IMR-90 (cell line): ENCODE measurements at regions not wholly inside any gene's neighbourhood (a gene's known extent, or its start where the extent isn't known, plus 50 kb on each side); places are given as distances from the start of the nearest gene placed in this dataset.

Experiments used
- ATAC-seq: fragments of 200-7000 bp; cut with Tn5 transposase; 2 replicates; pipeline ENCODE4 v1.9.1; 2020; ENCODE audit warnings: low read depth, mild to moderate bottlenecking, moderate library complexity
- BruUV-seq: library from RNA; stranded (reverse); fragments of 400-500 nt; replicated peaks from 2 replicates; lab custom pipeline; 2021; lab: Mats Ljungman, UMichigan
- CTCF ChIA-PET: fragments of 300-600 bp; formaldehyde crosslinking; extraction: SDS; loops from one replicate; lab custom pipeline; 2021; ENCODE audit warnings: antibody characterized with exemption; lab: Yijun Ruan, JAX
- POLR2A ChIA-PET: fragments of 300-600 bp; sonication (Branson Sonifier 250); formaldehyde crosslinking; loops from one replicate; lab custom pipeline; 2022; ENCODE audit warnings: antibody characterized with exemption; ENCODE audit not compliant: unreplicated experiment; lab: Charles Lee
- DNase-seq: peaks from one replicate; pipeline ENCODE4 v3.0.0; 2013
- H2AFZ ChIP-seq: replicated peaks from 2 replicates; pipeline ENCODE3; 2013; ENCODE audit warnings: low read length, mild to moderate bottlenecking; ENCODE audit not compliant: poor library complexity
- H2AK5ac ChIP-seq: 2 replicates; pipeline ENCODE4 v1.6.1; 2013; ENCODE audit warnings: low read depth, low read length, inconsistent platforms
- H2AK9ac ChIP-seq: replicated peaks from 2 replicates; pipeline ENCODE3; 2013; ENCODE audit warnings: mild to moderate bottlenecking, low read depth, low read length, moderate library complexity; ENCODE audit not compliant: poor library complexity
- H2BK120ac ChIP-seq: 2 replicates; pipeline ENCODE4 v1.6.1; 2013; ENCODE audit warnings: low read depth, low read length, inconsistent platforms
- H2BK15ac ChIP-seq: 3 replicates; pipeline ENCODE4 v1.6.1; 2013; ENCODE audit warnings: low read depth, low read length, inconsistent platforms
- H2BK20ac ChIP-seq: 2 replicates; pipeline ENCODE4 v1.6.1; 2013; ENCODE audit warnings: low read depth, mild to moderate bottlenecking, inconsistent platforms, low read length, moderate library complexity
- H2BK5ac ChIP-seq: 2 replicates; pipeline ENCODE4 v1.6.1; 2013; ENCODE audit warnings: mild to moderate bottlenecking, low read depth, low read length, inconsistent platforms; ENCODE audit not compliant: poor library complexity, severe bottlenecking
- H3K14ac ChIP-seq: replicated peaks from 2 replicates; pipeline ENCODE4 v1.6.1; 2013; ENCODE audit warnings: low read depth, low read length, inconsistent platforms
- H3K18ac ChIP-seq: 2 replicates; pipeline ENCODE4 v1.6.1; 2013; ENCODE audit warnings: low read depth, low read length, control low read depth
- H3K23ac ChIP-seq: 2 replicates; pipeline ENCODE4 v1.6.1; 2013; ENCODE audit warnings: low read depth, low read length, inconsistent platforms
- H3K27ac ChIP-seq: 2 replicates; pipeline ENCODE4 v1.5.1; 2013; ENCODE audit warnings: mild to moderate bottlenecking, control low read depth, low read length; ENCODE audit not compliant: insufficient read depth
- H3K27me3 ChIP-seq: 2 replicates; pipeline ENCODE4 v1.6.1; 2013; ENCODE audit warnings: low read length; ENCODE audit not compliant: control insufficient read depth, insufficient read depth
- H3K36me3 ChIP-seq: 2 replicates; pipeline ENCODE4 v1.6.1; 2013; ENCODE audit warnings: low read length, mixed read lengths; ENCODE audit not compliant: control insufficient read depth, insufficient read depth
- H3K4ac ChIP-seq: 2 replicates; pipeline ENCODE4 v1.6.1; 2013; ENCODE audit warnings: low read depth, low read length, inconsistent platforms
- H3K4me1 ChIP-seq: 2 replicates; pipeline ENCODE4 v1.6.1; 2013; ENCODE audit warnings: low read length, mixed read lengths; ENCODE audit not compliant: control insufficient read depth, insufficient read depth
- H3K4me2 ChIP-seq: 2 replicates; pipeline ENCODE4 v1.6.1; 2013; ENCODE audit warnings: low read depth, mild to moderate bottlenecking, control low read depth, low read length, moderate library complexity
- H3K4me3 ChIP-seq: 2 replicates; pipeline ENCODE4 v1.5.1; 2013; ENCODE audit warnings: low read depth, mild to moderate bottlenecking, control low read depth, low read length, moderate library complexity; ENCODE audit not compliant: insufficient read depth
- H3K56ac ChIP-seq: 2 replicates; pipeline ENCODE4 v1.6.1; 2013; ENCODE audit warnings: low read length, inconsistent platforms; ENCODE audit not compliant: insufficient read depth; ENCODE audit errors: extremely low read depth
- H3K79me1 ChIP-seq, 2 experiments: 2 replicates each; pipeline ENCODE4 v1.6.1; 2013; ENCODE audit warnings: low read length in 2 of 2, inconsistent platforms in 1 of 2, low read depth in 1 of 2
- H3K9ac ChIP-seq: 2 replicates; pipeline ENCODE4 v1.6.1; 2013; ENCODE audit warnings: low read depth, low read length, control low read depth
- H3K9me1 ChIP-seq: 2 replicates; pipeline ENCODE4 v1.6.1; 2013; ENCODE audit warnings: low read length, inconsistent platforms; ENCODE audit not compliant: insufficient read depth
- H3K9me3 ChIP-seq: 2 replicates; pipeline ENCODE4 v1.6.1; 2013; ENCODE audit warnings: low read length; ENCODE audit not compliant: control insufficient read depth, insufficient read depth
- H4K20me1 ChIP-seq: 2 replicates; pipeline ENCODE4 v1.6.1; 2013; ENCODE audit warnings: low read length, inconsistent platforms; ENCODE audit not compliant: insufficient read depth
- H4K5ac ChIP-seq: 2 replicates; pipeline ENCODE4 v1.6.1; 2013; ENCODE audit warnings: mild to moderate bottlenecking, low read depth, low read length, control low read depth
- H4K8ac ChIP-seq, 2 experiments: 2 replicates each; pipeline ENCODE4 v1.6.1; 2013; ENCODE audit warnings: low read depth in 2 of 2, low read length in 2 of 2, control low read depth in 1 of 2, inconsistent platforms in 1 of 2
- H4K91ac ChIP-seq: 2 replicates; pipeline ENCODE4 v1.6.1; 2013; ENCODE audit warnings: low read depth, low read length, inconsistent platforms; ENCODE audit not compliant: insufficient read depth
- BHLHE40 ChIP-seq: fragments of 150-350 bp; IDR thresholded peaks from 2 replicates; pipeline ENCODE4 v1.6.1; 2016; ENCODE audit warnings: mild to moderate bottlenecking, low read depth, low read length
- CEBPB ChIP-seq: IDR thresholded peaks from 2 replicates; pipeline ENCODE4 v1.6.1; 2012; ENCODE audit warnings: low read depth, low read length, improper control_type of control experiment
- CHD1 ChIP-seq: IDR thresholded peaks from 2 replicates; pipeline ENCODE4 v1.6.1; 2012; ENCODE audit warnings: low read depth, low read length, improper control_type of control experiment
- CTCF ChIP-seq: conservative IDR thresholded peaks from 2 replicates; pipeline ENCODE4 v1.5.1; 2012; ENCODE audit warnings: mild to moderate bottlenecking, low read depth, low read length, improper control_type of control experiment
- FOS ChIP-seq: fragments of 150-350 bp; IDR thresholded peaks from 2 replicates; pipeline ENCODE4 v1.6.1; 2016; ENCODE audit warnings: low read depth, low read length
- MAFK ChIP-seq: IDR thresholded peaks from 2 replicates; pipeline ENCODE4 v1.6.1; 2012; ENCODE audit warnings: low read depth, low read length, improper control_type of control experiment
- MAZ ChIP-seq: IDR thresholded peaks from 2 replicates; pipeline ENCODE4 v1.6.1; 2012; ENCODE audit warnings: low read depth, mild to moderate bottlenecking, low read length, improper control_type of control experiment, moderate library complexity, borderline replicate concordance
- MXI1 ChIP-seq: IDR thresholded peaks from 2 replicates; pipeline ENCODE4 v1.6.1; 2012; ENCODE audit warnings: low read depth, mild to moderate bottlenecking, low read length, moderate library complexity, borderline replicate concordance
- NFE2L2 ChIP-seq: fragments of 150-350 bp; IDR thresholded peaks from 2 replicates; pipeline ENCODE4 v1.6.1; 2016; ENCODE audit warnings: low read depth, mild to moderate bottlenecking, low read length
- POLR2A ChIP-seq: IDR thresholded peaks from 2 replicates; pipeline ENCODE4 v1.6.1; 2012; ENCODE audit warnings: mild to moderate bottlenecking, low read depth, low read length
- RAD21 ChIP-seq: IDR thresholded peaks from 2 replicates; pipeline ENCODE4 v1.6.1; 2012; ENCODE audit warnings: low read length, improper control_type of control experiment
- RCOR1 ChIP-seq: IDR thresholded peaks from 2 replicates; pipeline ENCODE4 v1.6.1; 2012; ENCODE audit warnings: mild to moderate bottlenecking, low read length, improper control_type of control experiment; ENCODE audit not compliant: insufficient replicate concordance
- RFX5 ChIP-seq: IDR thresholded peaks from 2 replicates; pipeline ENCODE4 v1.8.0; 2012; ENCODE audit warnings: low read depth, mild to moderate bottlenecking, low read length, moderate library complexity
- SMC3 ChIP-seq: fragments of 150-350 bp; IDR thresholded peaks from 2 replicates; pipeline ENCODE4 v1.6.1; 2016; ENCODE audit warnings: low read depth, mild to moderate bottlenecking, antibody characterized with exemption, low read length, moderate library complexity
- WGBS, 2 experiments: methylation state at CpG; one replicate each; pipeline versions ENCODE4 v1.1.5 to v1.1.7; 2013; ENCODE audit warnings: missing lambda C conversion rate in 2 of 2; ENCODE audit not compliant: insufficient read length in 1 of 2; ENCODE audit errors: extremely low coverage in 2 of 2; 5-methylcytosine and 5-hydroxymethylcytosine counted together
- dilution Hi-C: fragments of 300-500 bp; cut with HindIII; formaldehyde crosslinking; loops from one replicate; pipeline ENCODE4 v1.14.3; 2018; ENCODE audit warnings: low sequenced_read_pairs; ENCODE audit not compliant: unreplicated experiment
- in situ Hi-C: fragments of 300-500 bp; cut with MboI; formaldehyde crosslinking; loops from 3 replicates; pipeline ENCODE4 v1.14.3; 2019; ENCODE audit warnings: low sequenced_read_pairs, inconsistent platforms, mixed read lengths
- intact Hi-C: fragments of 100-400 bp; cut with micrococcal nuclease; formaldehyde crosslinking; loops from 2 replicates; pipeline ENCODE4 v1.10.0; 2022
- TF ChIP-seq, protein P1 (sequence below): fragments of 150-350 bp; IDR thresholded peaks from 2 replicates; pipeline ENCODE4 v1.6.1; 2017; ENCODE audit warnings: mild to moderate bottlenecking, antibody characterized with exemption, low read length, low read depth

- no peak overlapping the region for H3K9ac ChIP-seq
- no peak overlapping the region for H2BK15ac ChIP-seq
- H2BK5ac ChIP-seq, result no peak overlapping the region
- H3K4me2 ChIP-seq, result no peak overlapping the region
- in situ Hi-C loops, result no loop called here
- H3K27me3 ChIP-seq, result no peaks in the 10 kb centered on the region; the same call in 1 of the 2 replicates
- H3K14ac ChIP-seq, result no peak overlapping the region
- no peak overlapping the region for H4K5ac ChIP-seq
- no TSS peak for BruUV-seq
- H4K8ac ChIP-seq, result no peak overlapping the region
- POLR2A ChIA-PET, result no interaction called here
- H3K56ac ChIP-seq, result no peak overlapping the region
- H3K4me3 ChIP-seq, result no peak overlapping the region
- no peaks in the 10 kb centered on the region for H3K4me1 ChIP-seq
- H3K9me1 ChIP-seq, result no peaks in the 10 kb centered on the region
- no peak overlapping the region for H2BK120ac ChIP-seq
- CTCF ChIA-PET, result no interaction called here
- intact Hi-C loops, result no loop called here
- no peak for DNase-seq
- no peaks in the 10 kb centered on the region for H4K20me1 ChIP-seq
- no peak overlapping the region for H2AFZ ChIP-seq
- no peak for ATAC-seq
- H2AK9ac ChIP-seq, result no peak overlapping the region
- TF ChIP-seq NFE2L2, result no peak
- TF ChIP-seq RAD21, result no peak
- TF ChIP-seq, protein P1, sequence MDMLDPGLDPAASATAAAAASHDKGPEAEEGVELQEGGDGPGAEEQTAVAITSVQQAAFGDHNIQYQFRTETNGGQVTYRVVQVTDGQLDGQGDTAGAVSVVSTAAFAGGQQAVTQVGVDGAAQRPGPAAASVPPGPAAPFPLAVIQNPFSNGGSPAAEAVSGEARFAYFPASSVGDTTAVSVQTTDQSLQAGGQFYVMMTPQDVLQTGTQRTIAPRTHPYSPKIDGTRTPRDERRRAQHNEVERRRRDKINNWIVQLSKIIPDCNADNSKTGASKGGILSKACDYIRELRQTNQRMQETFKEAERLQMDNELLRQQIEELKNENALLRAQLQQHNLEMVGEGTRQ, result no peak
- no peak for TF ChIP-seq RCOR1
- TF ChIP-seq CHD1, result no peak
- TF ChIP-seq MXI1, result no peak
- no peak for TF ChIP-seq FOS
- TF ChIP-seq SMC3, result no peak
- TF ChIP-seq CEBPB, result no peak
- TF ChIP-seq RFX5, result no peak
- no peak for TF ChIP-seq POLR2A
- TF ChIP-seq BHLHE40, result no peak
- no peak for TF ChIP-seq MAZ
- TF ChIP-seq CTCF, result no peak
- no peak for TF ChIP-seq MAFK
- no peak overlapping the region for H3K4ac ChIP-seq
- dilution Hi-C loops, result no loop called here
- no peak overlapping the region for H3K27ac ChIP-seq
- H2AK5ac ChIP-seq, result no peak overlapping the region
- no peak overlapping the region for H4K91ac ChIP-seq
- H3K9me3 ChIP-seq, result no peaks in the 10 kb centered on the region
- WGBS, 2 experiments, result 86% methylated on average over 1 of the region's 2 CpGs; no CpG with 5 or more reads in 1 of the 2 experiments
- H3K79me1 ChIP-seq, result no peaks in the 10 kb centered on the region
- H2BK20ac ChIP-seq, result no peak overlapping the region
- no peak overlapping the region for H3K23ac ChIP-seq
- H3K18ac ChIP-seq, result no peak overlapping the region
- H3K36me3 ChIP-seq, result no peaks in the 10 kb centered on the region
Measured at GRCh38 chr2:217001740-217002139, 141.9 kb upstream of the TNP1 start.
